HCT116 (cell line): ENCODE measurements at regions not wholly inside any gene's neighbourhood (a gene's known extent, or its start where the extent isn't known, plus 50 kb on each side); places are given as distances from the start of the nearest gene placed in this dataset.

Experiments used
- CEBPB ChIP-seq: IDR thresholded peaks from 2 replicates; pipeline ENCODE4 v1.6.1; 2012; ENCODE audit warnings: low read depth
- EGR1 ChIP-seq: IDR thresholded peaks from 2 replicates; pipeline ENCODE4 v1.6.1; 2012; ENCODE audit warnings: low read depth
- ELF1 ChIP-seq: IDR thresholded peaks from 2 replicates; pipeline ENCODE4 v1.6.1; 2012; ENCODE audit warnings: low read depth, borderline replicate concordance
- POLR2A ChIP-seq: IDR thresholded peaks from 2 replicates; pipeline ENCODE4 v1.7.0; 2011; ENCODE audit warnings: borderline replicate concordance; ENCODE audit not compliant: insufficient read depth, insufficient read length; ENCODE audit errors: extremely low read depth
- POLR2AphosphoS5 ChIP-seq: IDR thresholded peaks from 2 replicates; pipeline ENCODE4 v1.6.1; 2011; ENCODE audit warnings: mild to moderate bottlenecking, low read depth, low read length, moderate library complexity
- RAD21 ChIP-seq: IDR thresholded peaks from 2 replicates; pipeline ENCODE4 v1.6.1; 2012; ENCODE audit warnings: low read depth, mild to moderate bottlenecking
- YY1 ChIP-seq: IDR thresholded peaks from 2 replicates; pipeline ENCODE4 v1.6.1; 2011; ENCODE audit warnings: low read length, low read depth, moderate library complexity, mild to moderate bottlenecking; ENCODE audit not compliant: insufficient replicate concordance; ENCODE audit errors: extremely low read depth
- ZNF274 ChIP-seq: fragments of 200-500 bp; sonication (Bioruptor generic); IDR thresholded peaks from 2 replicates; pipeline ENCODE4 v1.6.1; 2014; ENCODE audit warnings: mild to moderate bottlenecking, low read depth, low read length, inconsistent platforms
- TF ChIP-seq, protein P1 (sequence below), 3 experiments: fragments of 200-600 bp in 1 of 3; sonication (generic) in 1 of 3; IDR thresholded peaks in 2 of 3; conservative IDR thresholded peaks in 1 of 3; 2 replicates each; pipeline ENCODE4 v1.5.1; 2012 to 2017; ENCODE audit warnings: low read depth in 2 of 3, low read length in 2 of 3, antibody characterized with exemption in 1 of 3, borderline replicate concordance in 1 of 3, control low read depth in 1 of 3, mild to moderate bottlenecking in 1 of 3, mixed read lengths in 1 of 3, mixed run types in 1 of 3, moderate library complexity in 1 of 3; ENCODE audit not compliant: insufficient read depth in 1 of 3
- TF ChIP-seq, protein P2 (sequence below): IDR thresholded peaks from 2 replicates; pipeline ENCODE4 v1.6.1; 2012
- TF ChIP-seq, protein P3 (sequence below): IDR thresholded peaks from 2 replicates; pipeline ENCODE4 v1.6.1; 2011; ENCODE audit warnings: mild to moderate bottlenecking, low read length, moderate library complexity; ENCODE audit not compliant: insufficient replicate concordance; ENCODE audit errors: extremely low read depth

DNA sequence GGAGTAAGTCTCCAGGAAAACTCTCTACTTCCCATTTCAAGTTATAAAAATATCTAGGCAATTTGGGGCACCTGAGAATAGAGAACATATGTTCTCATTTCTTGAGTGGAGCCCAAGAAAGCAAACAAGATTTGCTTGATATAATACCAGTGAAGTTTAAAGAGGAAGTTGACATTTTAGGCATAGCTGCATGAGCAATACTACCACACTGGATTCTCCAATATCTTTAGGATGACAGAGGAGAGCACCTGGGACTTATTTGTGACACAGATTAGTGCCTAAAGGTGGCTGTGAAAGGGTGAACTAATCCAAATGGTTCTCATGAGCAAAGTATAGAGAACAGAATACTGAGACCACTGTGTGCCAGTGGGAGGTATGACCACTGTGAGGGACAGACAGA lies 423.5 kb upstream of the RIOK2 start:
- no peak for TF ChIP-seq POLR2A
- TF ChIP-seq POLR2AphosphoS5: no peak
- TF ChIP-seq ELF1: no peak
- TF ChIP-seq, protein P1, sequence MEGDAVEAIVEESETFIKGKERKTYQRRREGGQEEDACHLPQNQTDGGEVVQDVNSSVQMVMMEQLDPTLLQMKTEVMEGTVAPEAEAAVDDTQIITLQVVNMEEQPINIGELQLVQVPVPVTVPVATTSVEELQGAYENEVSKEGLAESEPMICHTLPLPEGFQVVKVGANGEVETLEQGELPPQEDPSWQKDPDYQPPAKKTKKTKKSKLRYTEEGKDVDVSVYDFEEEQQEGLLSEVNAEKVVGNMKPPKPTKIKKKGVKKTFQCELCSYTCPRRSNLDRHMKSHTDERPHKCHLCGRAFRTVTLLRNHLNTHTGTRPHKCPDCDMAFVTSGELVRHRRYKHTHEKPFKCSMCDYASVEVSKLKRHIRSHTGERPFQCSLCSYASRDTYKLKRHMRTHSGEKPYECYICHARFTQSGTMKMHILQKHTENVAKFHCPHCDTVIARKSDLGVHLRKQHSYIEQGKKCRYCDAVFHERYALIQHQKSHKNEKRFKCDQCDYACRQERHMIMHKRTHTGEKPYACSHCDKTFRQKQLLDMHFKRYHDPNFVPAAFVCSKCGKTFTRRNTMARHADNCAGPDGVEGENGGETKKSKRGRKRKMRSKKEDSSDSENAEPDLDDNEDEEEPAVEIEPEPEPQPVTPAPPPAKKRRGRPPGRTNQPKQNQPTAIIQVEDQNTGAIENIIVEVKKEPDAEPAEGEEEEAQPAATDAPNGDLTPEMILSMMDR (IDR thresholded peaks at IDR 0.05 in 2 of 3, conservative IDR thresholded peaks at IDR 0.05 in 1 of 3; ENCODE audit: borderline replicate concordance in 1 of 3, insufficient read depth in 1 of 3, low read depth in 2 of 3, low read length in 2 of 3): no peak
- no peak for TF ChIP-seq RAD21
- TF ChIP-seq, protein P2, sequence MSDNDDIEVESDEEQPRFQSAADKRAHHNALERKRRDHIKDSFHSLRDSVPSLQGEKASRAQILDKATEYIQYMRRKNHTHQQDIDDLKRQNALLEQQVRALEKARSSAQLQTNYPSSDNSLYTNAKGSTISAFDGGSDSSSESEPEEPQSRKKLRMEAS: no peak
- no peak for TF ChIP-seq ZNF274
- TF ChIP-seq EGR1: no peak
- no peak for TF ChIP-seq CEBPB
- TF ChIP-seq, protein P3, sequence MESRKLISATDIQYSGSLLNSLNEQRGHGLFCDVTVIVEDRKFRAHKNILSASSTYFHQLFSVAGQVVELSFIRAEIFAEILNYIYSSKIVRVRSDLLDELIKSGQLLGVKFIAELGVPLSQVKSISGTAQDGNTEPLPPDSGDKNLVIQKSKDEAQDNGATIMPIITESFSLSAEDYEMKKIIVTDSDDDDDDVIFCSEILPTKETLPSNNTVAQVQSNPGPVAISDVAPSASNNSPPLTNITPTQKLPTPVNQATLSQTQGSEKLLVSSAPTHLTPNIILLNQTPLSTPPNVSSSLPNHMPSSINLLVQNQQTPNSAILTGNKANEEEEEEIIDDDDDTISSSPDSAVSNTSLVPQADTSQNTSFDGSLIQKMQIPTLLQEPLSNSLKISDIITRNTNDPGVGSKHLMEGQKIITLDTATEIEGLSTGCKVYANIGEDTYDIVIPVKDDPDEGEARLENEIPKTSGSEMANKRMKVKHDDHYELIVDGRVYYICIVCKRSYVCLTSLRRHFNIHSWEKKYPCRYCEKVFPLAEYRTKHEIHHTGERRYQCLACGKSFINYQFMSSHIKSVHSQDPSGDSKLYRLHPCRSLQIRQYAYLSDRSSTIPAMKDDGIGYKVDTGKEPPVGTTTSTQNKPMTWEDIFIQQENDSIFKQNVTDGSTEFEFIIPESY: no peak
- TF ChIP-seq YY1: no peak
